ENCODE measurements at regions not wholly inside any gene's neighbourhood (a gene's known extent, or its start where the extent isn't known, plus 50 kb on each side); places are given as distances from the start of the nearest gene placed in this dataset.
"Not testable (repeated sequence)": the region's sequence is repeated elsewhere in the genome, so short reads cannot be mapped to it uniquely, and the experiment has no call there.

- in situ Hi-C loops (cut with HindIII; ENCODE audit: low pct_unique_long_range_greater_than_20kb, low sequenced_read_pairs), result no loop called here
- DNase-seq (ENCODE audit: low read depth, low spot score), result no peak
These were observed 173.6 kb downstream of the TMEM161B start for GRCh38 chr5:88094906-88095496.

GRCh38 chr5:88094403-88094802, 174.2 kb downstream of the TMEM161B start:
- DNase-seq (ENCODE audit: low read depth, low spot score), result peak; percentile 22
- in situ Hi-C loops (cut with HindIII; ENCODE audit: low pct_unique_long_range_greater_than_20kb, low sequenced_read_pairs), result no loop called here

GRCh38 chr5:88093765-88094164, 174.9 kb downstream of the TMEM161B start:
- in situ Hi-C loops (cut with HindIII; ENCODE audit: low pct_unique_long_range_greater_than_20kb, low sequenced_read_pairs), result no loop called here
- DNase-seq (ENCODE audit: low read depth, low spot score), result no peak

GRCh38 chr5:88092958-88093605, 175.6 kb downstream of the TMEM161B start:
- DNase-seq (ENCODE audit: low read depth, low spot score), result no peak
- in situ Hi-C loops (cut with HindIII; ENCODE audit: low pct_unique_long_range_greater_than_20kb, low sequenced_read_pairs), result no loop called here

- in situ Hi-C loops (cut with HindIII; ENCODE audit: low pct_unique_long_range_greater_than_20kb, low sequenced_read_pairs), result no loop called here
- DNase-seq (ENCODE audit: low read depth, low spot score), result no peak
These were observed 176.3 kb downstream of the TMEM161B start for GRCh38 chr5:88092358-88092757.

- in situ Hi-C loops (cut with HindIII; ENCODE audit: low pct_unique_long_range_greater_than_20kb, low sequenced_read_pairs), result no loop called here
- DNase-seq (ENCODE audit: low read depth, low spot score), result no peak
These were observed 178.1 kb downstream of the TMEM161B start for GRCh38 chr5:88090506-88090905.

- in situ Hi-C loops (cut with HindIII; ENCODE audit: low pct_unique_long_range_greater_than_20kb, low sequenced_read_pairs), result no loop called here
- no peak for DNase-seq (ENCODE audit: low read depth, low spot score)
These were observed 178.8 kb downstream of the TMEM161B start for GRCh38 chr5:88089719-88090390.

- peak; percentile 17 for DNase-seq (ENCODE audit: low read depth, low spot score)
- in situ Hi-C loops (cut with HindIII; ENCODE audit: low pct_unique_long_range_greater_than_20kb, low sequenced_read_pairs), result no loop called here
These were observed 183.2 kb downstream of the TMEM161B start for GRCh38 chr5:88085462-88085861.

GRCh38 chr5:88081877-88082276, 186.8 kb downstream of the TMEM161B start:
- DNase-seq (ENCODE audit: low read depth, low spot score), result no peak
- in situ Hi-C loops (cut with HindIII; ENCODE audit: low pct_unique_long_range_greater_than_20kb, low sequenced_read_pairs), result no loop called here

- no peak for DNase-seq (ENCODE audit: low read depth, low spot score)
- in situ Hi-C loops (cut with HindIII; ENCODE audit: low pct_unique_long_range_greater_than_20kb, low sequenced_read_pairs), result no loop called here
These were observed 204.8 kb downstream of the TMEM161B start for GRCh38 chr5:88063813-88064212.

- in situ Hi-C loops (cut with HindIII; ENCODE audit: low pct_unique_long_range_greater_than_20kb, low sequenced_read_pairs), result no loop called here
These were observed 208.5 kb downstream of the TMEM161B start for GRCh38 chr5:88060194-88060593.

GRCh38 chr5:88058625-88059024, 210.0 kb downstream of the TMEM161B start:
- DNase-seq (ENCODE audit: low read depth, low spot score), result peak; percentile 15

More at GRCh38 chr5:88060194-88060593, 208.5 kb downstream of the TMEM161B start:
- DNase-seq (ENCODE audit: low read depth, low spot score), result no peak

GRCh38 chr5:88052468-88052867, 216.2 kb downstream of the TMEM161B start:
- DNase-seq (ENCODE audit: low read depth, low spot score); in situ Hi-C loops (cut with HindIII; ENCODE audit: low pct_unique_long_range_greater_than_20kb, low sequenced_read_pairs): not testable (repeated sequence)

More at GRCh38 chr5:88058625-88059024, 210.0 kb downstream of the TMEM161B start:
- in situ Hi-C loops (cut with HindIII; ENCODE audit: low pct_unique_long_range_greater_than_20kb, low sequenced_read_pairs), result no loop called here

GRCh38 chr5:88051148-88051547, 217.5 kb downstream of the TMEM161B start:
- in situ Hi-C loops (cut with HindIII; ENCODE audit: low pct_unique_long_range_greater_than_20kb, low sequenced_read_pairs), result no loop called here
- DNase-seq (ENCODE audit: low read depth, low spot score), result no peak

- DNase-seq (ENCODE audit: low read depth, low spot score), result no peak
- in situ Hi-C loops (cut with HindIII; ENCODE audit: low pct_unique_long_range_greater_than_20kb, low sequenced_read_pairs), result no loop called here
These were observed 218.9 kb downstream of the TMEM161B start for GRCh38 chr5:88049737-88050136.

- in situ Hi-C loops (cut with HindIII; ENCODE audit: low pct_unique_long_range_greater_than_20kb, low sequenced_read_pairs), result no loop called here
- peak; percentile 80 for DNase-seq (ENCODE audit: low read depth, low spot score)
These were observed 219.5 kb downstream of the TMEM161B start for GRCh38 chr5:88049156-88049555.

- DNase-seq (ENCODE audit: low read depth, low spot score), result peak; percentile 100
- in situ Hi-C loops (cut with HindIII; ENCODE audit: low pct_unique_long_range_greater_than_20kb, low sequenced_read_pairs), result no loop called here
These were observed 222.6 kb downstream of the TMEM161B start for GRCh38 chr5:88045931-88046461.

- in situ Hi-C loops (cut with HindIII; ENCODE audit: low pct_unique_long_range_greater_than_20kb, low sequenced_read_pairs), result no loop called here
- DNase-seq (ENCODE audit: low read depth, low spot score), result no peak
These were observed 223.5 kb downstream of the TMEM161B start for GRCh38 chr5:88045165-88045564.

- in situ Hi-C loops (cut with HindIII; ENCODE audit: low pct_unique_long_range_greater_than_20kb, low sequenced_read_pairs), result no loop called here
- DNase-seq (ENCODE audit: low read depth, low spot score), result no peak
These were observed 234.1 kb downstream of the TMEM161B start for GRCh38 chr5:88034520-88034919.

Measured in SK-MEL-5 (cell line).